IMR-90 (cell line): ENCODE measurements at regions not wholly inside any gene's neighbourhood (a gene's known extent, or its start where the extent isn't known, plus 50 kb on each side); places are given as distances from the start of the nearest gene placed in this dataset.

ENCODE experiments used
- ATAC-seq: fragments of 200-7000 bp; cut with Tn5 transposase; 2 replicates; pipeline ENCODE4 v1.9.1; 2020; ENCODE audit warnings: low read depth, mild to moderate bottlenecking, moderate library complexity
- BruUV-seq: library from RNA; stranded (reverse); fragments of 400-500 nt; replicated peaks from 2 replicates; lab custom pipeline; 2021; lab: Mats Ljungman, UMichigan
- CTCF ChIA-PET: fragments of 300-600 bp; formaldehyde crosslinking; extraction: SDS; loops from one replicate; lab custom pipeline; 2021; ENCODE audit warnings: antibody characterized with exemption; lab: Yijun Ruan, JAX
- POLR2A ChIA-PET: fragments of 300-600 bp; sonication (Branson Sonifier 250); formaldehyde crosslinking; loops from one replicate; lab custom pipeline; 2022; ENCODE audit warnings: antibody characterized with exemption; ENCODE audit not compliant: unreplicated experiment; lab: Charles Lee
- DNase-seq: peaks from one replicate; pipeline ENCODE4 v3.0.0; 2013
- H2AFZ ChIP-seq: replicated peaks from 2 replicates; pipeline ENCODE3; 2013; ENCODE audit warnings: low read length, mild to moderate bottlenecking; ENCODE audit not compliant: poor library complexity
- H2AK5ac ChIP-seq: 2 replicates; pipeline ENCODE4 v1.6.1; 2013; ENCODE audit warnings: low read depth, low read length, inconsistent platforms
- H2AK9ac ChIP-seq: replicated peaks from 2 replicates; pipeline ENCODE3; 2013; ENCODE audit warnings: mild to moderate bottlenecking, low read depth, low read length, moderate library complexity; ENCODE audit not compliant: poor library complexity
- H2BK120ac ChIP-seq: 2 replicates; pipeline ENCODE4 v1.6.1; 2013; ENCODE audit warnings: low read depth, low read length, inconsistent platforms
- H2BK15ac ChIP-seq: 3 replicates; pipeline ENCODE4 v1.6.1; 2013; ENCODE audit warnings: low read depth, low read length, inconsistent platforms
- H2BK20ac ChIP-seq: 2 replicates; pipeline ENCODE4 v1.6.1; 2013; ENCODE audit warnings: low read depth, mild to moderate bottlenecking, inconsistent platforms, low read length, moderate library complexity
- H2BK5ac ChIP-seq: 2 replicates; pipeline ENCODE4 v1.6.1; 2013; ENCODE audit warnings: mild to moderate bottlenecking, low read depth, low read length, inconsistent platforms; ENCODE audit not compliant: poor library complexity, severe bottlenecking
- H3K14ac ChIP-seq: replicated peaks from 2 replicates; pipeline ENCODE4 v1.6.1; 2013; ENCODE audit warnings: low read depth, low read length, inconsistent platforms
- H3K18ac ChIP-seq: 2 replicates; pipeline ENCODE4 v1.6.1; 2013; ENCODE audit warnings: low read depth, low read length, control low read depth
- H3K23ac ChIP-seq: 2 replicates; pipeline ENCODE4 v1.6.1; 2013; ENCODE audit warnings: low read depth, low read length, inconsistent platforms
- H3K27ac ChIP-seq: 2 replicates; pipeline ENCODE4 v1.5.1; 2013; ENCODE audit warnings: mild to moderate bottlenecking, control low read depth, low read length; ENCODE audit not compliant: insufficient read depth
- H3K27me3 ChIP-seq: 2 replicates; pipeline ENCODE4 v1.6.1; 2013; ENCODE audit warnings: low read length; ENCODE audit not compliant: control insufficient read depth, insufficient read depth
- H3K36me3 ChIP-seq: 2 replicates; pipeline ENCODE4 v1.6.1; 2013; ENCODE audit warnings: low read length, mixed read lengths; ENCODE audit not compliant: control insufficient read depth, insufficient read depth
- H3K4ac ChIP-seq: 2 replicates; pipeline ENCODE4 v1.6.1; 2013; ENCODE audit warnings: low read depth, low read length, inconsistent platforms
- H3K4me1 ChIP-seq: 2 replicates; pipeline ENCODE4 v1.6.1; 2013; ENCODE audit warnings: low read length, mixed read lengths; ENCODE audit not compliant: control insufficient read depth, insufficient read depth
- H3K4me2 ChIP-seq: 2 replicates; pipeline ENCODE4 v1.6.1; 2013; ENCODE audit warnings: low read depth, mild to moderate bottlenecking, control low read depth, low read length, moderate library complexity
- H3K4me3 ChIP-seq: 2 replicates; pipeline ENCODE4 v1.5.1; 2013; ENCODE audit warnings: low read depth, mild to moderate bottlenecking, control low read depth, low read length, moderate library complexity; ENCODE audit not compliant: insufficient read depth
- H3K56ac ChIP-seq: 2 replicates; pipeline ENCODE4 v1.6.1; 2013; ENCODE audit warnings: low read length, inconsistent platforms; ENCODE audit not compliant: insufficient read depth; ENCODE audit errors: extremely low read depth
- H3K79me1 ChIP-seq, 2 experiments: 2 replicates each; pipeline ENCODE4 v1.6.1; 2013; ENCODE audit warnings: low read length in 2 of 2, inconsistent platforms in 1 of 2, low read depth in 1 of 2
- H3K9ac ChIP-seq: 2 replicates; pipeline ENCODE4 v1.6.1; 2013; ENCODE audit warnings: low read depth, low read length, control low read depth
- H3K9me1 ChIP-seq: 2 replicates; pipeline ENCODE4 v1.6.1; 2013; ENCODE audit warnings: low read length, inconsistent platforms; ENCODE audit not compliant: insufficient read depth
- H3K9me3 ChIP-seq: 2 replicates; pipeline ENCODE4 v1.6.1; 2013; ENCODE audit warnings: low read length; ENCODE audit not compliant: control insufficient read depth, insufficient read depth
- H4K20me1 ChIP-seq: 2 replicates; pipeline ENCODE4 v1.6.1; 2013; ENCODE audit warnings: low read length, inconsistent platforms; ENCODE audit not compliant: insufficient read depth
- H4K5ac ChIP-seq: 2 replicates; pipeline ENCODE4 v1.6.1; 2013; ENCODE audit warnings: mild to moderate bottlenecking, low read depth, low read length, control low read depth
- H4K8ac ChIP-seq, 2 experiments: 2 replicates each; pipeline ENCODE4 v1.6.1; 2013; ENCODE audit warnings: low read depth in 2 of 2, low read length in 2 of 2, control low read depth in 1 of 2, inconsistent platforms in 1 of 2
- H4K91ac ChIP-seq: 2 replicates; pipeline ENCODE4 v1.6.1; 2013; ENCODE audit warnings: low read depth, low read length, inconsistent platforms; ENCODE audit not compliant: insufficient read depth
- BHLHE40 ChIP-seq: fragments of 150-350 bp; IDR thresholded peaks from 2 replicates; pipeline ENCODE4 v1.6.1; 2016; ENCODE audit warnings: mild to moderate bottlenecking, low read depth, low read length
- CEBPB ChIP-seq: IDR thresholded peaks from 2 replicates; pipeline ENCODE4 v1.6.1; 2012; ENCODE audit warnings: low read depth, low read length, improper control_type of control experiment
- CHD1 ChIP-seq: IDR thresholded peaks from 2 replicates; pipeline ENCODE4 v1.6.1; 2012; ENCODE audit warnings: low read depth, low read length, improper control_type of control experiment
- CTCF ChIP-seq: conservative IDR thresholded peaks from 2 replicates; pipeline ENCODE4 v1.5.1; 2012; ENCODE audit warnings: mild to moderate bottlenecking, low read depth, low read length, improper control_type of control experiment
- FOS ChIP-seq: fragments of 150-350 bp; IDR thresholded peaks from 2 replicates; pipeline ENCODE4 v1.6.1; 2016; ENCODE audit warnings: low read depth, low read length
- MAFK ChIP-seq: IDR thresholded peaks from 2 replicates; pipeline ENCODE4 v1.6.1; 2012; ENCODE audit warnings: low read depth, low read length, improper control_type of control experiment
- MAZ ChIP-seq: IDR thresholded peaks from 2 replicates; pipeline ENCODE4 v1.6.1; 2012; ENCODE audit warnings: low read depth, mild to moderate bottlenecking, low read length, improper control_type of control experiment, moderate library complexity, borderline replicate concordance
- MXI1 ChIP-seq: IDR thresholded peaks from 2 replicates; pipeline ENCODE4 v1.6.1; 2012; ENCODE audit warnings: low read depth, mild to moderate bottlenecking, low read length, moderate library complexity, borderline replicate concordance
- NFE2L2 ChIP-seq: fragments of 150-350 bp; IDR thresholded peaks from 2 replicates; pipeline ENCODE4 v1.6.1; 2016; ENCODE audit warnings: low read depth, mild to moderate bottlenecking, low read length
- POLR2A ChIP-seq: IDR thresholded peaks from 2 replicates; pipeline ENCODE4 v1.6.1; 2012; ENCODE audit warnings: mild to moderate bottlenecking, low read depth, low read length
- RAD21 ChIP-seq: IDR thresholded peaks from 2 replicates; pipeline ENCODE4 v1.6.1; 2012; ENCODE audit warnings: low read length, improper control_type of control experiment
- RFX5 ChIP-seq: IDR thresholded peaks from 2 replicates; pipeline ENCODE4 v1.8.0; 2012; ENCODE audit warnings: low read depth, mild to moderate bottlenecking, low read length, moderate library complexity
- SMC3 ChIP-seq: fragments of 150-350 bp; IDR thresholded peaks from 2 replicates; pipeline ENCODE4 v1.6.1; 2016; ENCODE audit warnings: low read depth, mild to moderate bottlenecking, antibody characterized with exemption, low read length, moderate library complexity
- WGBS, 2 experiments: methylation state at CpG; one replicate each; pipeline versions ENCODE4 v1.1.5 to v1.1.7; 2013; ENCODE audit warnings: missing lambda C conversion rate in 2 of 2; ENCODE audit not compliant: insufficient read length in 1 of 2; ENCODE audit errors: extremely low coverage in 2 of 2; 5-methylcytosine and 5-hydroxymethylcytosine counted together
- dilution Hi-C: fragments of 300-500 bp; cut with HindIII; formaldehyde crosslinking; loops from one replicate; pipeline ENCODE4 v1.14.3; 2018; ENCODE audit warnings: low sequenced_read_pairs; ENCODE audit not compliant: unreplicated experiment
- in situ Hi-C: fragments of 300-500 bp; cut with MboI; formaldehyde crosslinking; loops from 3 replicates; pipeline ENCODE4 v1.14.3; 2019; ENCODE audit warnings: low sequenced_read_pairs, inconsistent platforms, mixed read lengths
- intact Hi-C: fragments of 100-400 bp; cut with micrococcal nuclease; formaldehyde crosslinking; loops from 2 replicates; pipeline ENCODE4 v1.10.0; 2022
- TF ChIP-seq, protein P1 (sequence below): fragments of 150-350 bp; IDR thresholded peaks from 2 replicates; pipeline ENCODE4 v1.6.1; 2016; ENCODE audit warnings: low read depth, mild to moderate bottlenecking, low read length, moderate library complexity, borderline replicate concordance
- TF ChIP-seq, protein P2 (sequence below): fragments of 150-350 bp; IDR thresholded peaks from 2 replicates; pipeline ENCODE4 v1.6.1; 2017; ENCODE audit warnings: mild to moderate bottlenecking, antibody characterized with exemption, low read length, low read depth

- Histone ChIP-seq H2AFZ (no peak overlapping the region), H3K36me3 (no peaks in the 10 kb centered on the region), H2BK120ac (no peak overlapping the region), H3K56ac (no peak overlapping the region), H3K4me3 (no peak overlapping the region), H3K27ac (no peak overlapping the region), H3K9me3 (no peaks in the 10 kb centered on the region), H2BK20ac (no peak overlapping the region), H3K4me1 (peaks cover under 1% of the 10 kb centered on the region; the same call in 1 of the 2 replicates), H4K20me1 (no peaks in the 10 kb centered on the region), H3K14ac (no peak overlapping the region), H4K8ac (no peak overlapping the region), H2AK5ac (no peak overlapping the region), H3K27me3 (no peaks in the 10 kb centered on the region), H2BK5ac (no peak overlapping the region), H3K9ac (no peak overlapping the region), H3K18ac (no peak overlapping the region), H4K5ac (no peak overlapping the region), H3K4me2 (no peak overlapping the region), H4K91ac (no peak overlapping the region), H3K79me1 (no peaks in the 10 kb centered on the region), H3K23ac (no peak overlapping the region), H2BK15ac (no peak overlapping the region), H3K4ac (no peak overlapping the region), H3K9me1 (0 out of 2 replicates have a peak, but pooled peaks cover 9% of the 10 kb centered on the region), H2AK9ac (no peak overlapping the region)
- WGBS, 2 experiments: no CpG with 5 or more reads among the region's 2 CpGs
- TF ChIP-seq RFX5: no peak
- no peak for TF ChIP-seq MXI1
- no peak for TF ChIP-seq CTCF
- TF ChIP-seq MAZ: no peak
- TF ChIP-seq MAFK: no peak
- no peak for TF ChIP-seq CEBPB
- no peak for TF ChIP-seq CHD1
- TF ChIP-seq, protein P1, sequence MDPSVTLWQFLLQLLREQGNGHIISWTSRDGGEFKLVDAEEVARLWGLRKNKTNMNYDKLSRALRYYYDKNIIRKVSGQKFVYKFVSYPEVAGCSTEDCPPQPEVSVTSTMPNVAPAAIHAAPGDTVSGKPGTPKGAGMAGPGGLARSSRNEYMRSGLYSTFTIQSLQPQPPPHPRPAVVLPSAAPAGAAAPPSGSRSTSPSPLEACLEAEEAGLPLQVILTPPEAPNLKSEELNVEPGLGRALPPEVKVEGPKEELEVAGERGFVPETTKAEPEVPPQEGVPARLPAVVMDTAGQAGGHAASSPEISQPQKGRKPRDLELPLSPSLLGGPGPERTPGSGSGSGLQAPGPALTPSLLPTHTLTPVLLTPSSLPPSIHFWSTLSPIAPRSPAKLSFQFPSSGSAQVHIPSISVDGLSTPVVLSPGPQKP: no peak
- TF ChIP-seq BHLHE40: no peak
- TF ChIP-seq SMC3: no peak
- TF ChIP-seq RAD21: no peak
- TF ChIP-seq, protein P2, sequence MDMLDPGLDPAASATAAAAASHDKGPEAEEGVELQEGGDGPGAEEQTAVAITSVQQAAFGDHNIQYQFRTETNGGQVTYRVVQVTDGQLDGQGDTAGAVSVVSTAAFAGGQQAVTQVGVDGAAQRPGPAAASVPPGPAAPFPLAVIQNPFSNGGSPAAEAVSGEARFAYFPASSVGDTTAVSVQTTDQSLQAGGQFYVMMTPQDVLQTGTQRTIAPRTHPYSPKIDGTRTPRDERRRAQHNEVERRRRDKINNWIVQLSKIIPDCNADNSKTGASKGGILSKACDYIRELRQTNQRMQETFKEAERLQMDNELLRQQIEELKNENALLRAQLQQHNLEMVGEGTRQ: no peak
- no peak for TF ChIP-seq NFE2L2
- no peak for TF ChIP-seq POLR2A
- no peak for TF ChIP-seq FOS
- intact Hi-C loops: no loop called here
- ATAC-seq (no peak), DNase-seq (no peak)
- in situ Hi-C loops: no loop called here
- CTCF ChIA-PET: no interaction called here
- dilution Hi-C loops: no loop called here
- POLR2A ChIA-PET: no interaction called here
- no TSS peak for BruUV-seq
These were observed 197.3 kb upstream of the DDHD1 start for GRCh38 chr14:53350429-53350828.
